ENCODE measurements at regions not wholly inside any gene's neighbourhood (a gene's known extent, or its start where the extent isn't known, plus 50 kb on each side); places are given as distances from the start of the nearest gene placed in this dataset.
A peak's percentile ranks its signal among the peaks of the same experiment; 100 is the strongest.

DNA sequence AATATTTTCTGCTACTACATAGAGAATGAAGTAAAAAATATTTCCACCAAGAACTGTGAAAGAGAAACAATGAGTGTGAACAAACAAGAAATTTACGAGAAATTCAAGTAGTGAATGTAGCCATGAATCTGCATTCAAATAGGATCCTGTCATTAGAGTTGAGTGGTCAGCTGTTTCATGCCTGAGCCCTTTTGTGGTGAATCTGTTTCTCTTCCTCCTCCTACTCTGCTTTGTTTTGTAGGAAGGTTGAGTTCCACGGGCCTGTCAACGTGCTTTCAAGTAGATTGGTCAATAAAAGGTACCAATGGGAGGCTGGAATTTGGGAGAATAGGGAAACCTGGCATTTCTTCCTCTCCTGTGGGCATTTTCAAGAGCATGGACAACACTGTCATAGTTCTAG, 1749.6 kb upstream of the FLRT2 start:
- DNase-seq = peak; percentile 3

DNA sequence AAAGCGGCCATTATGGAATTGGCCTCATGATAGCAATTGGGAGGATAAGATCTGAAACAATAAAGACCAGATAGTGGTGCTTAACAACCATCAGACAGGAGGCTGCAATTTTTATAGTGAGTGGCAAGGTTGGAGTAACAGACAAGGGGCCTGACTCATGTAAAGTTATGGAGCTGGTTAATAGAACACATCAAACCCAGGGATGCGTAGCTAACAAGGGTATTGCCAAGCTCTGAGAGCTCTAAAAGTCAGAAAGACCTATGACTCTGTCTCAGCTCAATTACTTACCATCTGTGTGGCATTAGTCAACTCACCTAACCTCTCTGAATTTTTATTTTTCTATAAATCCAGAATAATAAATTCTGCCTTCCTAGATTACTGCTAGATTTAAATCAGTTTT, 1731.5 kb upstream of the FLRT2 start:
- DNase-seq = no peak

DNA sequence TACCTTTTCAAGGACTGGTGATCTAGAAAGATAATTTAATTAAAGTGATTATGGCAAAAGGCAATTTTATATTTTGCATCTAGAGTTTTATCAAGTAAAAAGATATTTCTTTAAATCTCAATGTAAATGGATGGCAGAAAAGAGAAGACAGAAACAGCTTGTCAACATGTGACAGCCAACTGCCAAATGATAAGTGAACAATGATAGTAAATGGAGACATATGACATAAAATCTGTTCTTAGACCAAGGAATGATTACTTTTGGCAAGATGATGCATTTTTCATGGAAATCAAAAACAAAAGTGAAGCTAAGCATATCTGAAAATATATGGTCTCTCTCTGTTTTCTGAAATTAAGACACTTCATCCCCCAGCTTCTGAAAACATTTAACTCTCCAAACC, 1730.7 kb upstream of the FLRT2 start:
- no peak for DNase-seq

DNA sequence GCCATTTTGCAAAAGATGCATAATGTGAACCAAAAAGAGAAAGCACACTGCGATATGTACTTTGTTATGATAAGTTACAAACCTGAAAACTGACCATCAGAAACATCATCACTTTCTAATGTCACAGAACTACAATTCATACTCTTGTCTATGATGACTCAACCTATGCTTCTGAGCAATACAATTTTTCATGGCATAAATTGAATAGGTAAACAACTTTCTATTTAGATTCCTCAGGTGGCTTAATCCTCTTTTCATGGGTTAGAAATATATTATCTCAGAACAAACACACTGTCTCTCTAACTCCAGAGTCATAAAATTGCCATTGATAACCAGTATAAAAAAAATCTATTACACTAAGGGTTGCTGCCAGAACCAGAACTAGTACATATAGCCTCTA, 1715.0 kb upstream of the FLRT2 start:
- DNase-seq = no peak

DNA sequence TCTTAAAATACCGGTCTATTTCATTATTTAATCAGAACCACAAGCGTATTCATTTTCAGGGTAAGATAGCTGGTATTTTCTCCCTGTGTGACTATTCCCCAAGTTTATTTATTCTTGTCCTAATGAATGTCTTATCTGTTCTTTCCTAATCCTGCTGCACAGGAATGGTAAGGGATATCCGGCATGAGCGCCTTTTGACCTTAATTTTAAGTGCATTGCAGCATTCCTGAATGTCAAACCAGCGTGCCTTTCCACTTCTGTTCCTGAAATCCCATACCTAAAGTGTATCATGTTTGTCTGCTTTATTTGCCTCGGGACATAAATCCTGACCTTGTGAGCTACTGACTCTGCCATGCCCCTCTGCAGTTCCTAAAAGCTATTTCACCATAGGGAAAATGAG, 1713.2 kb upstream of the FLRT2 start:
- DNase-seq = no peak

DNA sequence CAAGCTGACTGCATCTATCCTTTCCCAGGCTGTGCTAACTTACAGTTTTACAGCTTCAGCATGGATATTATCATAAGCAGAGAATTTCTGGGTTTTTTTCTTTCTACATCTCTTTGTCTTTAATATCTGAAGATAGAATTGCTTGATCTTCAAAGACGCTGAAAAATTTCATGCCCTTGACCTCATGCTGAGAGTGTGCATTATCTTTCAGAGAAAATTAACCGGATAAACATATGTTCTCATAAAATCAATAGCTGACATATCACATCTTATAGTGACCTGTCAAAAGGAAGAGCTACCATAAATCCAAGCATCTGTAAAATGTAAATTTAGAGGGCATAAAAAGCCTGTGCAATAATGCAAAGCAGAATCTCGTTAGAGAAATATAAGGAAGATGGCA, 1704.1 kb upstream of the FLRT2 start:
- DNase-seq = no peak

DNA sequence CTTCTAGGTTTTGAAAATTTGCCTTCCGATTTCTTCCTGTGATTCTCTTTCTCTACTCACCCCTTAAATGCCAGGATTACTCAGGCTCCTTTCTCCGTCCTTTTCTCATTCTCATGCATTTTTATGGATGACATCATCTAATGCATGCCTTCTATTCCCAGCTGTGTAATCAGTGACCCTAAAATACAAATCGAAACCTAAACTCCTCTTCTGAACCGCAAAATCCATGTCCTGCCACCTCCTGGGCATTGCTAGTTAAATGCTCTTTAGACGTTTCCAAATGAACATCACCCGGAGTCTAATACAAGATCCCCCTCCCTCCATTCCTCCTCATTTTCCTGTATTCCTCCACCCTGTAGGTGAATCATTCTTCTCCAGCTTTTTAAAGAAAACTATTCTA, 1703.1 kb upstream of the FLRT2 start:
- DNase-seq = no peak

DNA sequence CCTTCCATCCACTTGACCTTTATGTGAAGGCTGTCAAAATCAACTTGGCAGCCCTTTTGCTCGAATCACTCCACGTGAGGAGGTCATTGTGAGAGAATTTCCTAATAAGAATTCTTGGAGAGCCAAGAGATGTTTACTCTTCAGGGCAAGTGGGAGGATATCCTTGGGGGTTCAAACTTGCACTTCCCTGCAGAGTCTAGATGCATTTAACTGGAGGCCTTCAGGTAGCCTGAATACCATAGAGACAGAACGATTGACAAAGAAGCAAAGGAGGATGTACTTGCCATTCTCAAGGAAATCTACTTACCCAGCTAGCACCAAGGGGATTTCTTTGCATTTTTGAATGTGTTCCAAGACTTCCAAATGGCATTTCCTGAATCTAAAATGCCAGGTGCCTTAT, 1702.6 kb upstream of the FLRT2 start:
- no peak for DNase-seq

DNA sequence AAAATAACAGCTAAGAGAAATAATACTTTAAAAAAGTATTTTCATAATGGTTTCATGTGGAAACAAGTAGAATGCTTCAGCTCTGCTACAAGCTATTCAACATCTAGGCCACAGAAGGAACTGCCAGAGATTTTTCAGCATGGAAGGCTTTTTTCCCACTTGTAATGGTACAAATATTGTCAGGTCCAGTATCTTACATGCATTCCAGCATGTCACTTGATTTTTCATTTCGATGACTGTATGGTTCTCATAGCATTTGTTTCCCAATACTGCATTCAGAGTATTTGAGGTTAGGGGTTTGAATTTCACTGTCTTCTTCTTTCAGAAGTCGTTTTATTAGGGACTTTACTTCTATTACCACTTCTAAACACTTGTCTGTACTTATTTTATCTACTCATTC, 1701.5 kb upstream of the FLRT2 start:
- no peak for DNase-seq

DNA sequence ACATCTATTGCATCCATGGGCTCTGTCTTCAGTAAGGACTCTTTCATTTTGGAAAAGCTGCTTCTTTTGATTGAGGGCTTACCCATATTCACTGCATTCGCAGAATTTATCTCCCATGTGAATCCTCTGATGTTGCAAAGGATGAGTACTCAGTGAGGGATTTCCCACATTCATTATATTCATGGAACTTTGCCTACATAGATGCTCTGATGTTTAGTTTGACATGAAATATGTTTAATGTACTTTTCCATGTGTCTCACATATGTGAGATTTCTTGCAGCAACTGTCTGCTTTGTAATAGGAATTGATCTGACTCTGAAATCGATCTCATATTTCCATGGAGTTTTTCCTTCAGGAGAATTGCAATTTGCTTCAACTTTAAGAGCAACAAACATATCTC, 1699.6 kb upstream of the FLRT2 start:
- DNase-seq = no peak

DNA sequence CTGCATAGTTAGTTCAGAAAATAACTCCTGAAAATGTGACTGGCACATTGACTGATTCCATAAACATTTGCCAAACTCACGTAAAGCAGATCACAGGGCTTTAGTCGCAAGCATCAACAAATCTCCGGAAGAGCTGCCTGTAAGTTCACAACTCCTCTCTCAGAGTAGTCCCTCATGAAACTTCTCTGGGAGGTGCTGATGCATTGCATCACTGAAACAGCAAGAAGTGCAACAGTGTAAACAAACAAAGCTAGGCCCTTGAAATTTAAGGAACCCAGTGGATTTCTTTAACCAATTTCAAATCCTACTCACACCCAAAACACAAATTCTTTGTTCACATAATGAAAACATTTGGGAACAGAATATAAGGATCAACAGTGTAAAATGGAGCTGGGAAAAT, 1691.7 kb upstream of the FLRT2 start:
- no peak for DNase-seq

DNA sequence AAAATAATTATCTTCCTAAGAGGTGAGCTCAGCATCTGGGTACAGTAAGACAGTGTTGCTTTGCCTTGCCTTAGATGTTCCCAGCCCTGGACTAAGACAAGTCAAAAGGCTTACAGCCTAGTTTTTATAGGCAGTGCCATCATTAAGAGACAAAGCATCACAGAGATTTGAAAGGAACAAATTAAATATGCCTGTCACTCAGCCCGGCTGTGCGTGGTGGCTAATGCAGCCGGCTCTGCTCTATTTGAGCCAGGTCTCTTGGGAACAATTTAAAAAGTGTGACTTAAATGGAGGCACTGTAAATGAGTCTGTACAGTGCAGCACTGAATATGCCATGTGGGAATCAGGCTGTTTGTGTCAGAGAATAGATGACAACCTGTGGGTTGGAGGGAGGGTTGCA, 1687.4 kb upstream of the FLRT2 start:
- DNase-seq = peak; percentile 65

DNA sequence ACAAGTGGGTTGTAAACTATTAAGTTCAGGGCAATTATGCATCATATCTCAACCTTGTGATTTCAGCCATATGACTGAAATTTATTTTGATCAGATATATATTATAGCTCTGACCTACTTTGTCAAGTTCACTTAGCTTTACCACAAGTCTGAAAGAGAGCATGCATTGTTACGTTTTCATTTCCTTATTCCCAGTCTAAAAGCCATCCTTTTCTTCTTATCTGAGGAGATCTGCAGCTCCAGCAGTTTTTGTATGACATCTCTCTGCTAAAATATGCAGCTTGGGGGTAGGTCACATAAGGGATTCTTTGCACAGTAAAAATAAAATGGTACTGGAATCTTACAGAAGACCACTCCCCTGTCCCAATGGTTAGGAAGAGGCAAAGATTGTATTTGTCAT, 1682.8 kb upstream of the FLRT2 start:
- DNase-seq = no peak

DNA sequence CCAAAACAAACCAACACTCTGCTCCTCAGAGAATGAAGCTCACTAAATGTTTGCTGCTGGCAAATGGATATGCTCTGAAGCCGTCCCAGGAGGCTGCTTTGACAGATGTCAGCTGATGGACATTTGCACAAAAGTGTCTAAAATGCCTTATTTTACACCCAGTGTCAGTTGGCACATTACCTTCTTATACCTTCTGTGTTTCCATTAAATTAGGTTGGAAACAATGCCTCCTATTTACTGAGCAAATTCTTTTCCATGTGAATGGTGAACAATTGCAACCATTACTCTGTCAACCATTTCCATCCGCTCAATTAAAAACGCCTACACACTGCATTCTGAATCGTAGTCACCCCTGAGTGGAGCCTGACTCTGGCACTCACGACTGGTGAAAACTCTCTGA, 1679.9 kb upstream of the FLRT2 start:
- DNase-seq = no peak

DNA sequence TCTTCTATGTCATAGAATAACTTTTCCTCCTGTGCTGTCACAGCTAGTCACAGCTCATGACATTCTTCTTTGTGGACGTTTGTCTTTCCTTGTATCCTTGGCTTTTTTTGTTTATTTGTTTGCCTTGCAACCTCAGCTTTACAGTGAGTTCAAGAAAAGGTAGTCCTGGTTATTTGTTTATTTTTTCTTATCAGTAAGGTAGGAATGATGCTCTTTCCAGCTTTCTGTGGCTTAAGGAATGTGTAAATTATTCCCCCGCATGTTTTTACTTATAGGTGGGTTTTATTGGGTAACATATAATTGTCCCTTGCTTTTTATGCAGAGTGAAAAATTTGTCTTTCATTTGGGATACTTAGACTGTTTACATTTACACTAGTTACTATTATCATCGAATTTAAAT, 1673.6 kb upstream of the FLRT2 start:
- no peak for DNase-seq

DNA sequence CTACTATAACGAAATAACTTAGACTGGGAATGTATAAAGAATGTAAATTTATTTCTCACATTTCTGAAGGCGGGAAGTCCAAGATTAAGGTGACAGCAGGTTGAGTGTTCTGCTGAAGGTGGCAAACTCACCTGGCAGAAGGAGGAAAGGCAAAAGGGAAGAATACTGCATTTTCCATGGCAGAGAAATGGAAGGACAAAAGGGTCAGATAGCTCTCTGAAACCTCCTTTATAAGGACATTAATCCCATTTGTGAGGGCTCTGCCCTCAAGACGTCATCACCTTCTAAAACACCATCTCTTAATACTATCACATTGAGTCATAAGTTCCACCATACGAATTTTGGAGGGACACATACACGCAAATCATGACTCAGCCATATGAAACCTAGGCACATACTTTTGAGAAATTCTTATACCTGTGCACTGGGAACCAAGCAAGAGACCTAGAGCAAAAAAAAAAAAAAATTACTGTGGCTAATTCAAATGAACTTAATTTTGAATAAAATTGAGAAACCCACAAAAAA, 1669.3 kb upstream of the FLRT2 start:
- DNase-seq = no peak

DNA sequence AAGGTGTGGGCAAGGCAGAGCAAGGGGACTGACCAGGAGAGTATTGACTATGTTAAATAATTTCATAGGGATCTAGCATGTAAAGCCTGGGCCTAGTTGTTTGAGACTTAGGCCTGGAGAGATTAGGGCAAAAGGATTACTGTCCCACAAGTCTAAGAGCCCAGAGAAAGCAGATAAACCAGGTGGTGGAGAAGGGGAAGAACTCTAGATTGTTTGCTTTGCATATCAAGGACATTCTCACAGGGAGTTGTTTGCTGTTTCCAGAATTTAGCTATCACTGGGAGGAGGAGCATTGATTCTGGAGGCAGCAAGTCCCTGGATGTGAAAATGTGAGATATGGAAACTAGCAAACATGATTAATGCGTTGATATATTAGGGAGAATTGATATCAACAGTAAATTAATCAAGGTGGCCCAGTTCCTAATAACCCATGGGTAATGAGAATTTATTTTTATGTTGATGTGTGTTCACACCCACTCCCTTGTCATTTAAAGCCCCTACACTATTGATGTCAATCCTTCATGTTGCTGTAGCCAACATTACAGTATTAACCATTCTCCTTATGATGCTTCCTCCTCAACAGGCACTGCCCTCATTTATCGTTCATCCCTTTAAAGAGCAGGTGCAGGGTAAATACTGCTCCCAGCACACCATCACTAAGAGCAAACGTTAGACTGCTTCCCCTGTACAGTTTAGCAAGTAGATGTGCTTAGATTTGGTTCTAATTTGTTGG, 1666.7 kb upstream of the FLRT2 start:
- DNase-seq = no peak

DNA sequence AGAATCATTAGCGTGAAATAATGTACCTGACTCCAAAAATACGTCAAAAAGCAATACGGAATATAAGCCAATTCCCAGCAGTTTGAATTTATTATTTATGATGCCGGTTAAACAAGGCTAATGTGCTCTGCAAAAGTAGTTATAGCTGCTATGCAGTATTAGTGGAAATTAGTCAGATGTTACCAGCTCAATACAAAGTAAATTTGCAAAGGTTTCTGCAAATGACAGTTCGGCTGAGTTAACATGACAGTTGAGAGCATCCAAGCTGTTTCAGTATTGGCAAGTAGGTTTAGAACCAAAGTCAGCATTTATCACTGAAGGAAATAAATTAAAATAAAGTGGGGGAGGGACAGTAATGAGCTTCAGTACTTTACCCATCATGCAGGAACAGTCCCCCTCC, 1665.8 kb upstream of the FLRT2 start:
- DNase-seq = no peak

DNA sequence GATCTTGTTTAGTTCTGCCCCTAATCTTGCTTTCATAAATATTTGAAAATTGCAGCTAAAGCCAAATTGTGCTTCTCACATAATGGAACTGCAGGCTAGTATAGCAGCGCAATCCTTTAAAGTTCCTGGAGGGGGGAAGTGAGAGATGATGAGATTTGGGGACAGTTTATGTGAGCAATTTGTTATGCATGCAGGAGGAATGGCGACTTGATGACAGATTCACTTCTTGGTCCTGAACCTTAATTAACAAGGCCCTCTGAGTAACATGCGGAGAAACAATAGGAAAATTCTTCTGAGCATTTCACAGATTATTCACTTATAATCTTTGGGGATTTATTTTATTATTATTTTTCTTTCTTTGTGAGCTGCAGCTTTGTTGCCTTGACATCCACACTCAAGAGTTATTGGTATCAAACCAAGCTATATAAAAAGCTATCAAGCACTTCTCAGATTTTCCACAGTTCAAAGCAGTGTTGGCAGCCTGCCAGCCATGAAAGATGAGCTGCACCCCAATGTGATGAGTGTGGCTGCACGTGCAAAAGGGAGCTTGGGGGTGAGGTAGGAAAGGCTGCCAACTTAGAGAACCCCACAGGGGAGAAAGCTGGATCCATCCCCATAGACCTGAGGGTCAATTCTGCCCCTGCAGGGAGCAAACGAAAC, 1662.2 kb upstream of the FLRT2 start:
- DNase-seq = peak; percentile 39

DNA sequence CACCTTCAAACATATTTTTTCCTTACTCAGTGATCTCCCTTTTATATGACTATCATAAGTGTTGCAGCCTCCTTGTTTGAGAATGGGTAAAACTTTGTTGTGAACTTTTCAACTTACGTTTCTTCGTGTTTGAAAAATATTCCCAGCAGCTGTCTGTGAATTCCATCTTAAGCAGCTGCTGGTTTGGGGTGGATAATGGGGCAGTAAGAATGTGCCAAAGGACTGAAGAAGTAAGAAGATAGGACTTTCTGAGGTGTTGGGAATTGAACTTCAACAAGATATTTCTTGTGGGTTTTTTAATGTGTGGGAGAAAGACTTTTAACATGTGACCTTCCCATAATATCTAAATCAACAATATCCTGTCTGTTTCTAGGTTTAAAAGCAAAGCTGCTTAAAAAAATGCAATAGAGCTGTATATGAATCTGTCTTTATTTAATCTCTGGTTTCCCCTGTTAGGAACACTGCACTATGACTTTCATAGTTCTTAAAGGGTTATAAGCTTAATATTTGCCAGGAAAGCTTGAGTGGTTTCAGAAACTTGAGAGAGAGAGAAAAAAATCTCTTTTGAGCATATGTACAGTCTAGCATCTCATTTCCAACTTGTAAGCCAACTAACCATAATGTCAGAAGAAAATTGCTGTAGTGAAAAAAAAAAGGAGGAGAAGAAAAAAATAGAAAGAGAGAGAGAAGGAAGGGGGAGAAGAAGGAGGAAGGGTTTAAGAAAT, 1659.2 kb upstream of the FLRT2 start:
- DNase-seq = no peak

DNA sequence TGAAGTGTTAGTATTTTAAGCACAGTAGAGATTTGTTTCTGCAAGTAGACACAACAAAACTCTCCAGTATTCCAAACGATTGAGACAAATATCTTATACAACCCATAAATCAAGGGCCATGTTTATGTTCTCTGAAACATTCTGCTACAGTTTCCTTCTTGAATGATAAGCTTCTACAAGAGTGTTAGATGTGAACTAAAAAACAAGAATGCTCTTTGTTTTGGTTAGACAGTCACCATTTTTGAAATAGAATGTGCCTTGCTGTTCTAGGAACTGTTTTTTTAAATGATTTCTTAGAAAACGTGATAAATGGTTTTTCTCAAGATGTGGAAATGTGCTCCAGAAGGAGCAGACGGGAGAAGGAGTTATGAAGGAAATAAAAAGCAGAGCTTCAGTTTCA, 1656.3 kb upstream of the FLRT2 start:
- no peak for DNase-seq

DNA sequence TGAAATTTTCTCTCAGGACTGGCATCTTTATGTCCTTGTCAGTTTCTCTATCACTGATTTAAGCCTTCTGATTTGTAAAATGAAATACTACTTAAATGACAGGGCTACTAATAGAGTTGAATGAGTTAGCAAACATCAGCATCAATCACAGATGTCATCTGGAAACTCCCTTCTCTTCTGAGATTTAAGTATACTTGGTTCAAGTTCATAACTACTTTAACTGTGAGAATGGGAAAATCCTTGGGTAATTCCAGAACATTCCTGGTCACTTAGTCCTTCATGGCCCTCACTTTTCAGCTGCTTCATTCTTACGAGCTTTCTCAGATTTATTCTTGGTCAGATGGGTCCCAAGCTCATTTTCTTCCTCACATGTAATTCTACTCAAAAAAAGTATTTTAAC, 1655.3 kb upstream of the FLRT2 start:
- DNase-seq = no peak

DNA sequence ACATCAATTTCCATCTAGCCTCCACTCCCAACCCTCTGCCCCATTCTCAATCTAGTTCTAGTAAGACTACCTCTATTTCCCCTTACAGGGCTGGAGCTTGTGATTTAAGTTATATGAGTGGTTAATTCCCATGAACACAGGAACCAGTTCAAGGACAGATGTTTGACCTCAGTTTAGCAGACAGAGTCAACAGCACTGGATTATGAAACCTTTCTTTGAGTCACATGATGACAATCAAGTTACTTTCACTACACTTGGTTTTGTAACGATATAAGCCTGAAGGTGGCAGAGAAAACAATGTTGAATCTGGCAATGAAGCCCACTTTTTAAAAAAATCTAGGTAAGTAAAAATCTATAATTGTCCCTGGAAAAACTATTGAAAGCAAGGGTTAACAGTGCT, 1646.2 kb upstream of the FLRT2 start:
- DNase-seq = no peak

DNA sequence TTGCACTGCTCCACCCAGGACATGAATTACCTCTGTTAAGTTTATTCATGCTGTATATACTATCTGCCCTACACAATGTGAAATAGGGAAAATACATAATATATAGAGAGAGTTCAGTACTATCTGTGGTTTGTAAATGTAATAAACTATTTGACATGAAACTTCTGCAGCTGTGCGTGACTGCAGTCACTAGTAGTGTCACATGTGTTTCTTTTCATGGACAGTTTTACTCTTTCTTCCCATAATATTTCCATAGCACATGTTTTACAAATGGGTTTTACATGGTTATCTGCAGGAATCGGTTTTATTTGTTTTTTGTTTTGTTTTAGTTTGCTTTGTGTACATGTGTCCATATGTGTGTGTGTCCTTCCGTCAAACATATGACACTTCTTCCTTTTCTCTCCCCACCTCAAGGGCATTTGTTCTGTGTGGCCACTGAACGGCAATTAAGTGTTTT, 1644.1 kb upstream of the FLRT2 start:
- DNase-seq = no peak

Measured in NCI-H2107 (cell line).